Dedifferentiated amniotic fluid mesenchymal stem cell (primary cell): ENCODE measurements at regions not wholly inside any gene's neighbourhood (a gene's known extent, or its start where the extent isn't known, plus 50 kb on each side); places are given as distances from the start of the nearest gene placed in this dataset.
A peak's percentile ranks its signal among the peaks of the same experiment; 100 is the strongest.
"Not testable (repeated sequence)": the region's sequence is repeated elsewhere in the genome, so short reads cannot be mapped to it uniquely, and the experiment has no call there.

Source experiments
- DNase-seq: peaks from one replicate; pipeline ENCODE4 v3.0.0-alpha.2; 2016; ENCODE audit errors: extremely low spot score

DNA sequence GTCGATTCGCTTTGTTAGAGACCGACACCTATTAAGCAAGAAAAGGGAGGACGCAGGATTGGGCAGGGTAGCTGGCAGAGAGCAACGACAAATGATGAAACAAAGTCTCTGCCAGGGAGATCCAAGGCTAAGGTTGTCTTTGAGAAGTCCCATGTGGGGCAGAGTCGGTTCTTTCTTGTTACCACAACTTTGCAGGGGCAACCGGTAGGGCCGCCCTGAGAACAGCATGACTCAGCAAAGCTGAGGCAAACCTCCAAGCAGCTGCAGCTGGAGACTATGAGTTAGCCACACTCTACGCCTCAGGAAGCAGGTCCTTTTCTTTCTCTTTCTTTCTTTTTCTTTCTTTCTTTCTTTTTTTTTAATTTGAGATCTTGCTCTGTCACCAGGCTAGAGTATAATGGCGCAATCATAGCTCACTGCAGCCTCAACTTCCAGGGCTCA is 452.3 kb upstream of the ID2 start:
- peak; percentile 62 for DNase-seq

DNA sequence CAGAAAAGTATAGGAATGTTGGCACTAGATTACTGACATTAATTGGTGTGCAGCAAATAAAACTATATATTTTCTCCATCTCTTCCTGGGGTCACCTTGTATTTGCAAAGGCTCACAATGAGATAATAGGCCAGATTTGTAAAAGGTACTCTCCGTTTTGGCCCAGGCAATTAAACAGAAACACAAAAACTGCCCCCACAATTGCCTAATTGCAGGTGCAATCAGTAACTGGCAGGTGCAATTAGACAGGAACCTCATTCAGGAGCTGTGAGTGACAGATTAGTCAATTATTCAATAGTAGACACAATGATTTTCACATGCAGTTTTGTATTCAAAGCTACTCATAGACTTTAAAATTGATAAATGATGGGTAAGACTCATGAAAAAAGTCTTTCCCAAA is 451.4 kb upstream of the ID2 start:
- no peak for DNase-seq

DNA sequence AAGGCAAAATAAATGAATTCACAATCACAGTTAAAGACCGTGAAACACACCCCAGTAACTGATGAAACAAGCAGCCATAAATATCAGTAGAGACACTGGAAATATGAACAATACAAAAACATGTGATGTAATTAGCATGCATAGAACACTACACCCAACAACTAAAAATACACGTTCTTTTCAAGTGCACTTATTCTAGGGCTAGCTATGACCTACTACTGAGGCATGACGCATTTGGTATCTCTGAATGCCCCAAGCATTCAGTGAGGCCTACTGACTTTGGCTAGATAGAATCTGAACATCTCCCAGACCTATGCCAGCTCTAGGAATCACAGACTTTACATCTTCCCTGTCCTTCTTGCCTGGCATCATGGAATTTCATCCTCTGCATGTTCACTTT is 450.0 kb upstream of the ID2 start:
- DNase-seq = no peak

DNA sequence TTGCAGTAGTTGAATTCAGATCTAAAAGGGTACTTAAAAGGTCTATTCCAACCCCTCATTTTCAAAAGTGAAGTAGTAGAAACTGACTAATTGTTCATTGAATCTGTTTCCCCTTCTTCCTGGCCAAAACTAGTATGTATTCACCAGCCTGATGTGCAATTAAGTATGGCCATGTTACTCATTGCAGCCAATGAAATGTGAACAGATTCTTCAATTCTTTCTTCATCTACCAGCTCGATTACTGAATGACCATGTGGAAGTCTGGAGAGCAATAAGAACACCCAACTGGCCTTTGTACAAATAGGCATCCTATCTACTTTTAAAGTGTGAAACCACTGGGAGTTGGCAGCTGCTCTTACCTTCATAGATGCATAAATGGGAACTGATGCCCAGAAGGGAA is 449.0 kb upstream of the ID2 start:
- DNase-seq = no peak

DNA sequence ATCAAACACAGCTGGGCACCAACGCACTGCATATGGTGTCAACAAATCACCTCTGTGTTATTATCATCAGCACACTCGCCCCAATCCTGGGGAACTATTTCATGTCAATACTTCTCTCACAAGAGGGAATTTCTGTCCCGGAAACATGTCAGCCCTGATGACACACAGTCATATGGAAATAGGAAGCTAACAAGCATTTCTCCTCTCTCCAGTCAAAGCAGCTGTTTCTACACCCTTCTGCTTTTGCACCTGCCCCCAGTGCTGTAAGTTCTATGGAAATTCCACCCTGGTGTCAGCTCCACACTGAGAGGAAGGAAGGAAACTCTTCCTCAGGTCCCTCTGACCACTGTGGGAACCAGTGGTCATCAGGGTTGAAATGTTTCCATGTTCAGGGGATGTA is 447.6 kb upstream of the ID2 start:
- no peak for DNase-seq

DNA sequence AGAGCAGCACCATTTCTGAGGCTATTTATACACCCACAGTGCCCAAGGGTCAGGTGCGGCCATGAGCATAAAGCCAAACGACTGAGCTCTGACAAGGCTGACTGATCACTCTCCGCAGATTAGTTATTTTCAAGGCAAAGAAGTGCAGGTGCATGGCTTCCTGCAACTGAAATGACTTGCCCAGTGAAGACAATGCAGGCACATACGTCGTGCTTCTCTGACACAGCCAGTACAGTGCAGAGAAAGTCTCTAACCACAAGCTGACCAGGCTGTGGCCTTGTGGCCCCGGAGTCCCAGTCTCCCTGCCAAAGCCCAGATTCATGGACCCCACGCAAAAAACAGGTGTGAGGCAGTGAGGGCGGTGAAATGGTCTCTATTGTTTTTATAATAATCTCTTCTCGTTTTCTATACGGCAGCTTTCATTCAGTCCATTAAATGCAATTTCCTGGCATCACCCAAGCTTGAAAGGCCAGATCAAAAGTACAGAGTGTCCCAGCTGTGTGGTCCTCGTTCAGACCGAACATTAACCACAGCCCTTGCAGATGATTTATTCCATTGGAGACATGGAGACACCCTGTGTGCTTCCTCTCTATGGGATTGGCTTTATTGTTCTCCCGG is 447.0 kb upstream of the ID2 start:
- no peak for DNase-seq

DNA sequence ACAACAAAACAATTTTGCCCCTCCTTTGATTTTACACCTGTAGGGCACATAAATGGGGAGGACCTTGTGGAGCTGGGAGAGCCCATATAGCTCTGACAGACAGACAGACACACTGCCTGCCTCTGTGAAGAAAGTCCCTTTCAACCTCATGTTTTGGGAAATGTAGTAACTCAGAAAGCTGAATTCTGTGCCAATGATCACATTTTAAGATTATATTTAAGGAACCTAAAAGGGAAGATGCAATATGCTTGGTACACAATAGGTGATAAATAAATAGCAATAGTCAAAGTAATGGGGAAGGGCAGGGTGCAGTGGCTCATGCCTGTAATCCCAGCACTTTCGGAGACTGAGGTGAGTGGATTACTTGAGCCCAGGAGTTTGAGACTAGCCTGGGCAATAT is 446.4 kb upstream of the ID2 start:
- DNase-seq = no peak

DNA sequence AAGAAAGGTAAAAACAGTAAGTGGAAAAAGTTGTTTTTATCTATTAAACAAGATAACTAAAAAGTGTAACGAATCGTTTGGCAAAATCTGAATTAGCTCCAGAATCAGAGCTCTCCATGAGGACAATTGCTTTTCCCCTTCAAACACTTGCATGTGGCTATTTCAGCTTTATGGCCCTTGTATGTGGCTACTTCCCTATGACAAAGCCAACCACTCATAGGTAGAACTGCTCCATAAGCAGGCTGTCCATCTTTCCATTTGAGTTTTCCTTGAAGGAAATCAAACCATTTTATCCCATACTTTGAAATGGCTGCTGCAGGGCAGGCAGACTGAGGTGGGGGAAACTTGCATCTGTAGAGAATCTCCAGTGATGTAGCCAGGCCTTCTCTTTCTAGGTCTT is 445.5 kb upstream of the ID2 start:
- no peak for DNase-seq

DNA sequence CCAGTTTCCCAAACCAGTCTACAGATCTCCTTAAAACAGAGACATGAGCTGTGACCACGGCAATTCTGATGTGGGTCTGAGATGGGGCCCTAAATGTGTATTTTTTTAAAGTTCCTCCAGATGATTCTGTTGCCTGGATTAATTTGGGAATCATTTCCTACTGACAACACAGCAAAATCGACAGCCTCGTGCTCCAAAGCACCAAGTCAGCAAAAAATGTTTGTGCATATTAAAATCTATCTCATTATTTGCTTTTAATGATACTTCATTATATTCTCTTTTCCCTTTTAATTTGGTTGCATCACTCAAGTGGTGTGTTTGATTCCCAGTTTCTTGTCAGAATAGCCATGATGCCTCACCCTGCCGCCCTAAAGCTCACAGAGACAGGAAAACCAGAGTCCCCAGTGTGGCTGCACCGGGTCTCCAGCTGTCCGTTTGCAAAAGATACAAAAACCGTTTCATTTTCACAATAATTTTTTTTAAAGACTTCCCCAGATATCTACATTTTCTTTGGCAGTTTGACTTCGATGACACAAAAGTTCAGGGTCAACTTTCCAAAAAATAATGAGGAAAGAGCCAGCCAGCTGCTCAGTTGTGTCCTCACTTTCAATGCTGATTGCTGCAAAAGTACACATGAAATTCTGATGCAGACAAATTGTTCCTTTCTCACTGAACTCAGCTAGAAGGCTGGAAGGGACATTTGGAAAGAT is 443.2 kb upstream of the ID2 start:
- no peak for DNase-seq

DNA sequence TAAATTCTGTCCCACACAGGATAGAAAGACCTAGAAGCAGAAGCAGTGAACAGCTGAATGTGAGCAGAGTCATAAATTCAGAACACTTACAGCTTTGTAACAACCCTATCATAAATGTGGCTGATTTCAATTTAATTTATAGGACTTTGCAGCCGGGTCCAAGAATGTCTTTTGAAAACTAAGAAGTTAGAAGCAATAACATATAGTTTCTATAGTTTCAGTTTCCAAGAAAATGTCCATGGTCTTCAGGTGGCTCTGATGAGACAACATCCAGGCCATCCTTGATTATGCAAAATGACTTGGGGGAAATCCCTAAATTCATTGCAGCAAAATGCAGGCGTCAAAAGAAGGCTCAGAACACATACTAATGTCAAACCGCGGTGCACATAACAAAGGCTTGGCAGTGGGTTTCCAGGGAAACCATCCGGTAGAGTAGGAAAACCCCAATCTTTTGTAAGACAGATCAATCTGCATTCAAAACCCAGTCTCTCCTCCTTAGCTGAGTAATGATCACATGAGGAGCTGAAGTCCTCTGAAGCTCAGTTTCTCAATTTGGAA is 442.2 kb upstream of the ID2 start:
- no peak for DNase-seq

DNA sequence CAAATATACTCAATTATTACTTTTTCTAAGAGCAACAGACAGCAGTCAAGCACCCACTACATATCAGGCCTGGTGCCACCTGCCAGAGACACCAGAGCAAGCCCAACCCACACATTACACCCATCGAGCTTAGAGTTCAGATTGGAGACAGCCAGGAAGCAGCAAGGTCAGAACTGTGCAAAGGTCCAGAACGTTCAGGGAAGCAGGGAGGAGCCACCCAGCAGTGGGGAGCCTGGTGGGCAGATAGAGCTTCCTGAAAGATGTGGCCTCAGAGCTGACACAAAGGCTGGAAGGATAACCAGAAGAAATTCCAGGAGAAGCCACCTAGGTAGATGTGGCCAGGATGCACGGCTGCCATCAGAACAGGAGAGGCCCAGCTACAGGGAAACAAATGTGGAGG is 440.5 kb upstream of the ID2 start:
- DNase-seq = no peak

DNA sequence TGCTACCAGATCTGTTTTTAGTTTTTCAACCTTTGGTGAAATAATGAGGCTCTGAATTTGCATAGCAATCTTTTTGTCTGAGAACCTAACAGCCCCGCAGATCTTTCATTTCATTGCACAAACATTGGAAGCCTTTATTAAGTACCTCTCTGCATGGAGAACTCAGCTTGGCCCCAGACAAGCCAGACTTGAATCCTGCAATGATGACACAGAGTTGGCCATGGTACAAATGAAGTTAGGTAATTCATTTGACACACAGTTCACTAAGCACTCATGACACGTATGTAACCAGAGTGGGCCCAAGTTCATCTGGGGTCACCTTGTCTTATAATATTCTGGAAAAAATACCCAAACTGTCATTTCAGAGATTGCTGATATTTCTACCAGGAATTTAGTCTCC is 439.1 kb upstream of the ID2 start:
- DNase-seq = no peak

DNA sequence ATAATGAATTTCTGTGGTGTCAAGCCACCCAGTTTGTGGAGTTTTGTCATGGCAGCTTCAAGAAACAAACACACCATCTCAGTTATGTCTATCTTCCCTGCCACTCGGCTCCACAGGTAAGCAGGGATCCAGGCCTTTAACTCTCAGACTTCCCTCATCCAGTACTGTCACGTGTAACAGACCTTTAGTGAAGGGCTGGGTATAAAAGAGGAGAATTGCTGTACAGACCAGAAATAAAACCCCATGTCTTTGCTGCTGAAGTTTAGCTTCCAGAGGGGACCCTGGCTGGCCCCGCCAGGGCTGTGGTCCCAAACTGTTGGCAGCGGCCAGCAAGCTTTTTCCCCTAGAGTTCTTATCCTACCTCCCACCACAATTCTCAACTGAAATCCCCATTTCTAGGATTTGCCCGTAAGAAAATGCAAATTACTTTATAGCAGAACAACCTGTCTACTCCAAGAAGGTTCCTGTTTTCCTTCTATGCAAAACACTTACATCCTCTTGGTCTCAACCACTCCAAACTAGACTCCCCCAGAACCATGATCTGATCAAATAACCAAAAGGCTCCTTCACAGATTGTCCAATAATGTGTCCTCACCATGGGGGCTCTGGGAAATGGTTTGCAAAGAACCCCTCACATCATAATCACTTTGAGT is 438.0 kb upstream of the ID2 start:
- no peak for DNase-seq

DNA sequence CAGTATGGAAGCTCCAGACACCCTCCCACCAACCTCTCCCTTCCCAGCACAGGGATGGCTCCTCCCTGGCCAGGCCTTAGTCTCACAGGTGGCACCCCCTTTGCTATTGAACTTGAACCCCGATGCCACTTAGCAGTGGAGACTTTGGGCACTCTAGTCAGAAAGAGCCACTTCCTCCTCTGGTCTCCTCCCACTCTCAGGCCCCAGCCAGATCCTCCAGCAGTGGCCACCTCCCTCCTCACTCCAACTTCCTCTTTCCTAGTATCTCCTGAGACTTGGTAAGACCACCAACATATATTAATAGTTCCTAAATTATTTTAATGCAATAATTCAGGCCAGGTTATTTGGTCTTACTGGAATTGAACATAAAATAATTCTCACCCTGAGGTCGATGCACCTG is 437.2 kb upstream of the ID2 start:
- no peak for DNase-seq

DNA sequence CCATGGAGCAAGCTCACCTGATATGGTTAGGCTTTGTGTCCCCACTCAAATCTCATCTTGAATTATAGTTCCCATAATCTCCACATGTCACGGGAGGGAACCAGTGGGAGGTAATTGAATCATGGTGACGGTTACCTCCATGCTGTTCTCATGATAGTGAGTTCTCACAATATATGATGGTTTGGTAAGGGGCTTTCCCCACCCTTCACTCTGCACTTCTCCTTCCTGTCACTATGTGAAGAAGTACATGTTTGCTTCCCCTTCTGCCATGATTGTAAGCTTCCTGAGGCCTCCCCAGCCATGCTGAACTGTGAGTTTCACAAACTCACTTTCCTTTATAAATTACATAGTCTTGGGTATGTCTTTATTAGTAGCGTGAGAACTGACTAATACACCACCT is 435.7 kb upstream of the ID2 start:
- DNase-seq = no peak

DNA sequence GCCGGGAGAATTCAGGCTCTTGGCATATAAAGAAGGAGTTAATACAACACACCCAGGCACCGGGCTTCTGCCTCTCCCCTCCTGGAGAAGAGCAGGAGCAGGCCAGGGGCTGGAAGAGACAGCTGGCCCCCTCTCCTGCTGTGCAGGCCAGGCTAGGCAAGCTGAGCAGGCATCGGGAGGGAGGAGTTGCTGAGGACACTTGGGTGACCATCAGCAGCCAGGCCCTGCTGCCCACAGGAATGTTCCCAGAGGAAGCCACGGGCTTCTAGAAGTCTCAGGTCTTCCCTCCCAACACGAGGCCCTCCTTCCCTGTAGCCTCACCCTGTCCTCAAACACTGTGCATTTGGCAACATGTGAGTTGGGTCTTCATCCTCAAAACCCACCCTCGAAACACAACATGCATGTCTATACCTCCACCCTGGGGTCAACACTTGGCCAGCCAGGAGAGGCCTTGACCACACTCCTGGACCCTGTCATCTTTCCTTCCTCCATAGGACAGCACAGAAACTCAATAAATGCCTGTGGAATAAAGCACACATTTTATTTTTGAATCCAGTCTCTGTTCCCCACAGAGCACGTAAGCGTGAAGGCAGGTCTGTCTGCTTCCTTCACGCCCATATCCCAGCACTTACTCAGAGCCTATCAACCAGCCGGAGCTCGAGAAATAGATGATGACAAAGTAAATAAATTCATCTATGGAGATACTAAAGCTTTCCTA is 433.8 kb upstream of the ID2 start:
- DNase-seq = no peak

DNA sequence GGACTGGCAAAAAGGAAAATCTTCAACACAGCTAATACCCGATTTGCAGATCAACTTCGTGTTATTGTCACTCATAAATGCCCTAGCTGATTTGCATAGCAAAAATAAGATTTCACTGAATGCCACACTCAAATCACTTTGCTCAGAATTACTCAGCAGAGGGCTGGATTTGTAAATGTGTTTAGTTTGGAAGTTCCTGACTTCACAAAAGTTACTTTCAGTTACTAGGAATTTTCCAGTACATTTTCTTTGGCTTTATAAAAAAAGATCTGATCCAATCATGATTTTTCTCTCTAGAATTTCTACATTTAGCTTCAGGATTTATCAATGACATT is 433.3 kb upstream of the ID2 start:
- peak; percentile 36 for DNase-seq

DNA sequence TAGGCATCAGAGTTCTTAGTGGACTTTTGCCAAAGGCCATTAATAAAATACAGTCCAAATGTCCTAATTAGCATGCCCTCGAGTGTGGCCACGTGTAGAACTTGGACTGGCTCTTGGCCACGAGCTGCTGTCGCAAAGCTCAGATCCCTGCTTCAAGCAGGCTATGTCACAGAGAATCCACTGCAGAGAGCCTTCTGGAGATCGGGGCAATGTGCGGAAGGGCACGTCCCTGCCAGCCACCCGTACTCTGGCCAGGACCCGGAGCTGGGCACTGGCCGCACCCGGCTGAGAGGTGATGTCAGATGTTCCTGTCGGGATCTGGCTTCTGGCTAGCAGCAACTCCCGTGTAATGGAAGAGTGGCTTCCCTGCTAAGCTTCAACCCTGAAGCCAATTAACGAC is 432.7 kb upstream of the ID2 start:
- no peak for DNase-seq

DNA sequence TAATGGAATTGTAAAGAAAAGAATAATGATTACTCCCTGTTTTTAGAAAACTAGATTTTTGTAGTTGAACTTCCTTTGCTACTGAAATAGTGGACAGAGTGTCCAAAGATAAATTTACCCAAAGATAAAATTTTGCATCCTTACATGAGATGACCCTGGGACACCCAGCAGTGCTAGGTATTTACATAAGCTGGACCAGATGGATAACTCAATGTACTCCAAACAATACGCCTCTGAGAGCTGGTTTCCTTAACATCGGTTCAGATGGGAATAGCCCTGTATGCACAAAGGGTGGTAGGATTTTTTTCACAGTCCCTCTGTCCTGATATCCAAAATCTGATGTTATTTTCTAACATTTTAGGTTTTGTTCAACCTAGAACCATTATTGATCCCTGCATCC is 432.1 kb upstream of the ID2 start:
- DNase-seq = no peak

DNA sequence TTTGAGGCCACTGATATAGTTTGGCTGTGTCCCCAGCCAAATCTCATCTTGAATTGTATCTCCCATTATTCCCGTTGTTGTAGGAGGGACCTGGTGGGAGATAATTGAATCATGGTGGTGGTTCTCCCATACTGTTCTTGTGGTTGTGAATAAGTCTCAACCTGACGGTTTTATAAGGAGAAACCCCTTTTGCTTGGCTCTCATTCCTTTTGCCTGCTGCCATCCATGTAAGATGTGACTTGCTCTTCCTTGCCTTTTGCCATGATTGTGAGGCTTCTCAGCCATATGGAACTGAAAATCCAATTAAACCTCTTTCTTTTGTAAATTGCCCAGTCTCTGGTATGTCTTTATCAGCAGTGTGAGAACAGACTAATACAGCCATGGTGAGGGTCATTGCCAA is 431.6 kb upstream of the ID2 start:
- DNase-seq = not testable (repeated sequence)

DNA sequence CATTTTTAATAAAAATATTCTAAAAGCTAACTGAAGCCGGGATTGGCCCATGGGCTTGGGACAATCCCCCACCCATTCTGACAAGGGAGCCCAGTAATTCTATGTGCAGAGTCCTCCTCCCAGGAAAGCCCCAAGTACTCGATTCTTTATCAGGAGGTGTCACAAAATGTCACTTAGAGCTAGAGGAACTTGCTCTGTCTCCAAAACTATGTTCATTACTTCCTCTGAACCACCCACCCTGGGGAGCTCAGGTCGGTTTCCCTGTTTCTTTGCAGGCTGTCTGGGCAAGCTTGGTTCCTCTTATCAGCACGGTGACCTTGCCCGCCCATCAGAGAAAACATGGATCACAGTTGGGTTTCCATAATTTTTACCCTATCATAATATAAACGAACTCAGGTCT is 430.6 kb upstream of the ID2 start:
- DNase-seq = no peak

DNA sequence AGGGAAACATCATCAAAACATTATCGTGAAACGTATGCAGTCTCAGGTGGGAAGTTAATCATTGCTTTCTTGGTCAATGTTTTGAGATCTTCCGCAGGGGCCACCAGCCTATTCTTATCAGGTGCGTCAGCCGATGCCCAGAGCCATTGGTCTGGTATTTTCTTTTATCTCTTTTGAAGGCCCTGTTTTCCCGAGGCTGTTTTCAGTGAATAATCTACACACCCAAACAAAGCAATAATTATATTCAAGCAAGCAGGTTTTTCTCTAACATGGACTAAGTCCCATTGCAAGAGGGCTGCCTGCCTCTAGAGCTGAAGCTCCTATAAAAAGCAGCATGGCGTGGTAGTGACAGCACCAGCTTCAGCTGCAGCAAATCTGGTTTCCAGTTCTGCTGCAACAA is 430.0 kb upstream of the ID2 start:
- no peak for DNase-seq
